ENCODE measurements at regions not wholly inside any gene's neighbourhood (a gene's known extent, or its start where the extent isn't known, plus 50 kb on each side); places are given as distances from the start of the nearest gene placed in this dataset.

GRCh38 chr14:104515811-104516780, 63.5 kb upstream of the C14orf180 start:
- no peak for TF ChIP-seq CTCF (optimal IDR thresholded peaks at IDR 0.05 in 1 of 3, IDR thresholded peaks at IDR 0.05 in 1 of 3, conservative IDR thresholded peaks at IDR 0.05 in 1 of 3; ENCODE audit: extremely low read depth in 1 of 3, insufficient read depth in 2 of 3, low read length in 3 of 3)
- TF ChIP-seq EZH2 (IDR thresholded peaks at IDR 0.05; ENCODE audit: low read length), result no peak
